ENCODE measurements at regions not wholly inside any gene's neighbourhood (a gene's known extent, or its start where the extent isn't known, plus 50 kb on each side); places are given as distances from the start of the nearest gene placed in this dataset.

DNA sequence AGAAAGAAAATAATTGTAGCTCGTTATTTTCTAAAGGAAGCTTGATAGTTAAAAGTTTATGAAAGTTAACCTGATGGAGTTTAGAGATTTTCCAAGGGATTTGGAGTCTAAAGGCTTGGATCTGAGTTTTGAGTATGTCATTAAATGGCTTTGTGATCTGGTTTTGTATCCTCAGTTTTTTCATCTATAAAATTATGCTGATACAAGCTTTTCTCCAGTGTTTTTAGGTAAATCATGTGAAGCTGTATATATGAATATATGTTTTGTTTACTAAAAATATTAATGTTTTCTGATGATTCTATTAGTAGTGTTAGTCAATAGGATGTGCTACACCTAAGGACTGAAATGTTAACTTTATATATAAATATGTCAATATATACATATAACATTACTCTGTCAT lies 727.8 kb downstream of the CDH11 start:
- TF ChIP-seq, protein P1, sequence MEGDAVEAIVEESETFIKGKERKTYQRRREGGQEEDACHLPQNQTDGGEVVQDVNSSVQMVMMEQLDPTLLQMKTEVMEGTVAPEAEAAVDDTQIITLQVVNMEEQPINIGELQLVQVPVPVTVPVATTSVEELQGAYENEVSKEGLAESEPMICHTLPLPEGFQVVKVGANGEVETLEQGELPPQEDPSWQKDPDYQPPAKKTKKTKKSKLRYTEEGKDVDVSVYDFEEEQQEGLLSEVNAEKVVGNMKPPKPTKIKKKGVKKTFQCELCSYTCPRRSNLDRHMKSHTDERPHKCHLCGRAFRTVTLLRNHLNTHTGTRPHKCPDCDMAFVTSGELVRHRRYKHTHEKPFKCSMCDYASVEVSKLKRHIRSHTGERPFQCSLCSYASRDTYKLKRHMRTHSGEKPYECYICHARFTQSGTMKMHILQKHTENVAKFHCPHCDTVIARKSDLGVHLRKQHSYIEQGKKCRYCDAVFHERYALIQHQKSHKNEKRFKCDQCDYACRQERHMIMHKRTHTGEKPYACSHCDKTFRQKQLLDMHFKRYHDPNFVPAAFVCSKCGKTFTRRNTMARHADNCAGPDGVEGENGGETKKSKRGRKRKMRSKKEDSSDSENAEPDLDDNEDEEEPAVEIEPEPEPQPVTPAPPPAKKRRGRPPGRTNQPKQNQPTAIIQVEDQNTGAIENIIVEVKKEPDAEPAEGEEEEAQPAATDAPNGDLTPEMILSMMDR (IDR thresholded peaks at IDR 0.05): no peak
- no peak for TF ChIP-seq POLR2A (IDR thresholded peaks at IDR 0.05)

Data from thyroid gland (tissue), 4 donors.